Testis (tissue), 2 donors: ENCODE measurements at regions not wholly inside any gene's neighbourhood (a gene's known extent, or its start where the extent isn't known, plus 50 kb on each side); places are given as distances from the start of the nearest gene placed in this dataset.

Experiments used
- POLR2A ChIP-seq: fragments of 450-650 bp; IDR thresholded peaks from one replicate; pipeline ENCODE4 v1.6.1; 2017; ENCODE audit warnings: antibody characterized with exemption, mild to moderate bottlenecking, moderate library complexity
- TF ChIP-seq, protein P1 (sequence below), 3 experiments: fragments of 450-650 bp in 2 of 3; fragments of 200-600 bp in 1 of 3; sonication (generic) in 1 of 3; IDR thresholded peaks; one replicate each; pipeline ENCODE4 v1.5.1; 2016 to 2019; ENCODE audit warnings: antibody characterized with exemption in 3 of 3, mild to moderate bottlenecking in 2 of 3, moderate library complexity in 1 of 3

DNA sequence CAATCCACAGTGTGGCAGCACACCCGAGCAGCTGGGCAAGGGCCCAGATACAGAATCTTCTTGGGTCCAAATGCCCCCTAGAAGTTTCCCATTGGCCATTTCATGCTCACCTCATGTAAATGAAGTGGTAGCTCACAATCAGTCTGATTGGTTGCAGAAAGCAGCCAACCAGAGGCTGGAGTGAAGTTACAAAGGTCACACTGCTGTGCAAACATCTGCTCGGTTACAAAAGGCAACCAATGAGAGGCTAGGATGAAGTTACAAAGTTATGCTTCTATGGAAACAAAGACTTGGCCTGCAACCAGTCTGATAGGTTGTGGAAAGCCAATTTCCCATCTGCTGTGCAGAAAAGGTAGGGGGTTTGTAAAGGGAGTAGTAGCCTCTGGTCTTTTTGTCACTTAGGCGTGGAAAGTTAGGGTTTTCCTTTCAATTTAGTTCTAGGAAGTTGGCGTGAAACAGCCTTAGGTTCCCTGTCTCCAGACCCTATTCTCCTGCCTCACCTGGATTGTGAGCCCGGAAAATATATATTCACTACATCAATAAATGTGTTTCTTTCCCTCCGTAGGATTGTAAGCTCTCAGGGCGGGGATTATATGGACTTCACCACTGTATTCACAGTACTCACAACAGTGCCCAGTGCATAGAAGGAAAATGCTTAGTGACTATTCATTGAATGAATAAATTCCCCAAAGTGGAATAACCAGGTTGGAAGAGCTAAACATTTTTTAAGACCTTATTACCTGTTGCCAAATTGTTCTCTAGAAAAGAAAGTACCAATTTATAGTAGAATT is 91.9 kb downstream of the URB2 start:
- TF ChIP-seq POLR2A: no peak
- TF ChIP-seq, protein P1, sequence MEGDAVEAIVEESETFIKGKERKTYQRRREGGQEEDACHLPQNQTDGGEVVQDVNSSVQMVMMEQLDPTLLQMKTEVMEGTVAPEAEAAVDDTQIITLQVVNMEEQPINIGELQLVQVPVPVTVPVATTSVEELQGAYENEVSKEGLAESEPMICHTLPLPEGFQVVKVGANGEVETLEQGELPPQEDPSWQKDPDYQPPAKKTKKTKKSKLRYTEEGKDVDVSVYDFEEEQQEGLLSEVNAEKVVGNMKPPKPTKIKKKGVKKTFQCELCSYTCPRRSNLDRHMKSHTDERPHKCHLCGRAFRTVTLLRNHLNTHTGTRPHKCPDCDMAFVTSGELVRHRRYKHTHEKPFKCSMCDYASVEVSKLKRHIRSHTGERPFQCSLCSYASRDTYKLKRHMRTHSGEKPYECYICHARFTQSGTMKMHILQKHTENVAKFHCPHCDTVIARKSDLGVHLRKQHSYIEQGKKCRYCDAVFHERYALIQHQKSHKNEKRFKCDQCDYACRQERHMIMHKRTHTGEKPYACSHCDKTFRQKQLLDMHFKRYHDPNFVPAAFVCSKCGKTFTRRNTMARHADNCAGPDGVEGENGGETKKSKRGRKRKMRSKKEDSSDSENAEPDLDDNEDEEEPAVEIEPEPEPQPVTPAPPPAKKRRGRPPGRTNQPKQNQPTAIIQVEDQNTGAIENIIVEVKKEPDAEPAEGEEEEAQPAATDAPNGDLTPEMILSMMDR (IDR thresholded peaks at IDR 0.05): no peak
